ENCODE measurements at regions not wholly inside any gene's neighbourhood (a gene's known extent, or its start where the extent isn't known, plus 50 kb on each side); places are given as distances from the start of the nearest gene placed in this dataset.

DNA sequence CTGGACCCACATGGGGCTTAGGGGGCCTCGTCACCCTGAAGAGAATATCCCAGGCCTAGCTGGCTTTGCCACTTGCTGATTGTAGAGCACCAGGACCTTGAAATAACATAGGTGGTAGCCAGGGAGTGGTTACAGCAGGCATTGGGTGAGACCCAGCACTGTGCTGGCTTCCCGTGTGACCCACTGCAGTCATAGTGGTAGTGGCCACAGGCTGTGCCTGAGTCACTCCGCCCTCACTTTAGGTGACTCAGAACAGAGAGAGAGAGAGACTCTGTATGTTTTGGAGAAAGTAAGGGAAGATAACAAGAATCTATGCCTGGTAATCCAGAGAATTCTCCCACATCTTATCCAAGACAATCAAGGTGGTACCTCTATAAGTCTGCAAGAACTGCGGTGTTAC, 98.7 kb upstream of the LHX8 start:
- TF ChIP-seq TAF1 (IDR thresholded peaks at IDR 0.05; ENCODE audit: low read depth, low read length) (no peak), POLR2AphosphoS5 (IDR thresholded peaks at IDR 0.05; ENCODE audit: low read depth, low read length) (no peak), POLR2A (IDR thresholded peaks at IDR 0.05; ENCODE audit: low read depth, low read length) (no peak), SPI1 (IDR thresholded peaks at IDR 0.05; ENCODE audit: low read depth, low read length) (no peak), PAX5 (IDR thresholded peaks at IDR 0.05; ENCODE audit: insufficient read depth, low read length, severe bottlenecking) (no peak)
- DNase-seq (ENCODE audit: insufficient read length, low spot score) (no peak), FAIRE-seq (no peak)

DNA sequence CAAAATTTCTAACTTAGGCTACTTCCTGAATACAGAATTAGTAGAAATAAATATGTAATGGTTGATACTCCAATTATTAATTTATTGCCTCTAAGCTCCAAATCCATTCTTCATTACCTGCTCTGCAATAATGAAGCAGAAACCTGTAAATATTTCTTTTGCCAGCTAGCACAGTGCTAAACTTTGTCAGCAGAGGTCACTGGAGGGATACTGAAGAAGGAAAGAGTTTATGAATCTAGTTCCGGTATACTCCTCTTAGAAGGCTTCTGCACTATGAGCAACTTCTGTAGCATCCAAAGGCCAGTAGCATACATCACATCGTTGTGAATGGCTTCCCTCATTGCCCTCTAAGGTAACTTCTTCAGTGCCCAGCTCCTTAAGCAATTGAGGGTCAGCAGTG, 81.0 kb upstream of the LHX8 start:
- no peak for FAIRE-seq
- no peak for DNase-seq (ENCODE audit: insufficient read length, low spot score)
- TF ChIP-seq POU2F2 (IDR thresholded peaks at IDR 0.05; ENCODE audit: low read depth, low read length): no peak

DNA sequence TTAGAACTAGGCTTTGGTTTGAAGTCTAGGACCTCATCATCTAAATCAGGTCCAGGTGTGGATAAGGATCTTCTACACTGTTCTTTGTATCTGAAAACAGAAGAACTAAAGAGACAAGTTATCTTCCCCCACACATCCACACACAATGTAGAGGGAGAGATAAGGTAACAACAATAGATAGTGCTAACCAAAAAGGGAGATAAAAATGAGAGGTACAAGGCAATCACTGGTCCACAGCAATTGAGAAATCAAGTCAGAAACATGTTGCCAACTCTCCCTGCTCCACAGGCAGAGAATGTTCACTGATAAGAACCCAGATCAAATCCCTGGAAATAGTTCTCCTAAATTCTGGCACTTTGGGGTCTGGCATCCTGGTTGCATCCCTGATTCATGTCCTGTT, 75.8 kb upstream of the LHX8 start:
- no peak for TF ChIP-seq SPI1 (IDR thresholded peaks at IDR 0.05; ENCODE audit: low read depth, low read length)
- no peak for TF ChIP-seq PAX5 (IDR thresholded peaks at IDR 0.05; ENCODE audit: insufficient read depth, low read length, severe bottlenecking)
- TF ChIP-seq POLR2AphosphoS5 (IDR thresholded peaks at IDR 0.05; ENCODE audit: low read depth, low read length): no peak
- no peak for TF ChIP-seq POLR2A (IDR thresholded peaks at IDR 0.05; ENCODE audit: low read depth, low read length)
- TF ChIP-seq POU2F2 (IDR thresholded peaks at IDR 0.05; ENCODE audit: low read depth, low read length): no peak
- no peak for DNase-seq (ENCODE audit: insufficient read length, low spot score)
- no peak for FAIRE-seq

DNA sequence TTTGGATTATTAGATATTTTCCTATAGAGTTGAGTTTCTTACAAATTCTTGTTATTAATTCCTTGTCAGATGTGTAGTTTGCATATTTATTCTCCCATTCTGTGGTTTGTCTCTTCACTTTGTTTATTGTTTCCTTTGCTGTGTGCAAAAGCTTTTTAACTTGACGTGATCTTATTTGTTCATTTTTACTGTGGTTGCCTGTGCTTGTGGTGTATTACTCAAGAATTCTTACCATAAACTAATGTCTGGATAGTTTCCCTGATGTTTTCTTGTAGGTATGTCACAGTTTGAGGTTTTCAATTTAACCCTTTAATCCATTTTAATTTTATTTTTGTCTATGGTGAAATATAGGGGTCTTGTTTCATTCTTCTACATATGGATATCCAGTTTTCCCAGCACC, 72.1 kb upstream of the LHX8 start:
- DNase-seq (ENCODE audit: insufficient read length, low spot score) (no peak), FAIRE-seq (no peak)
- TF ChIP-seq SPI1 (IDR thresholded peaks at IDR 0.05; ENCODE audit: low read depth, low read length): no peak
- TF ChIP-seq POLR2AphosphoS5 (IDR thresholded peaks at IDR 0.05; ENCODE audit: low read depth, low read length): no peak
- no peak for TF ChIP-seq TAF1 (IDR thresholded peaks at IDR 0.05; ENCODE audit: low read depth, low read length)
- TF ChIP-seq POLR2A (IDR thresholded peaks at IDR 0.05; ENCODE audit: low read depth, low read length): no peak
- no peak for TF ChIP-seq POU2F2 (IDR thresholded peaks at IDR 0.05; ENCODE audit: low read depth, low read length)
- no peak for TF ChIP-seq PAX5 (IDR thresholded peaks at IDR 0.05; ENCODE audit: insufficient read depth, low read length, severe bottlenecking)

DNA sequence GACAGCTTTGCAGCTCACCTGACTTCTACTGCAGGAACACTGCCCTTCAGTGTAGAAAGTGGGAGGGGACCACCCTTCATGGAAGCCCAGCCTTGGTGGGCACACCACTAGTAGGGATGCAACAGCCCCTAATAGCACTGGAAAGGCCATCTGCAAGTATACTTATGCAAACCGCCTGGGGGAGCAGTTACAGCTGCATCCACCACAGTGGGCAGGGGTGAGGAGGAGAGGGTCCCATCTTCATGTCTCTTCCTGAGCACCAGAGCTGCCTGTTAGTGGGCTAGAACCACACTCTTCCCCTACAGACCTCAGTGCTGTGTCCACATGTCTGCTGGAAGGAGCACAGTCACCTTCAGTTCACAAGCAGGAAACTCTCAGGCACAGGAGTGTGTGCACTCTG, 66.2 kb upstream of the LHX8 start:
- DNase-seq (ENCODE audit: insufficient read length, low spot score) (no peak), FAIRE-seq (no peak)
- TF ChIP-seq SPI1 (IDR thresholded peaks at IDR 0.05; ENCODE audit: low read depth, low read length) (no peak), POU2F2 (IDR thresholded peaks at IDR 0.05; ENCODE audit: low read depth, low read length) (no peak), POLR2AphosphoS5 (IDR thresholded peaks at IDR 0.05; ENCODE audit: low read depth, low read length) (no peak), POLR2A (IDR thresholded peaks at IDR 0.05; ENCODE audit: low read depth, low read length) (no peak), PAX5 (IDR thresholded peaks at IDR 0.05; ENCODE audit: insufficient read depth, low read length, severe bottlenecking) (no peak), TAF1 (IDR thresholded peaks at IDR 0.05; ENCODE audit: low read depth, low read length) (no peak)

DNA sequence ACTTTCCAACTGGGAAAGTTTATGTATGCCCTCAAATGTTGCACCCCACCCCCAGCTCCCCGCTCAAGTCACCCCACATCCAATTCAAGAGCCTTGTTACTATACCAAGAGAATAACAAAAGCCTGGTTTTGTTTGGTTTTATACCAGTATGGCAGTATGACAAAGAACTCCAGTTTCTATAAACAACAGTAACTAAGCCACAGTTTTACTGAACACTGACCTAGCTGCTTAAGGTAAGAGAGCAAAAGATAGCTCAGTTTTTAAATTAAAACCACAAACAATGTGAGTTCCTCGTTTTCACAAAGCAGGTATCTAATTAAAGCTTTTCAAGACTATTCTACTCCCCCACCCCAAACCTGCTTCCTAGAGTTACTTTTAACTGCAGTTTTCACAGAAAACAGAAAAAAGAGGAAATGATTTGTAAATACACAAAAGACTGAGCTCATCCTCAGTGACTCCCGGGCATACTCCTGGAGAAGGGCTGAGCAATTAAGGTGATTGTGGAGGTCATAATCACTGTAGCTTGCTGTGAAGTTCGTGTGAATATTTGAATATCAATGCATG, 59.3 kb upstream of the LHX8 start:
- DNase-seq (ENCODE audit: insufficient read length, low spot score): no peak

DNA sequence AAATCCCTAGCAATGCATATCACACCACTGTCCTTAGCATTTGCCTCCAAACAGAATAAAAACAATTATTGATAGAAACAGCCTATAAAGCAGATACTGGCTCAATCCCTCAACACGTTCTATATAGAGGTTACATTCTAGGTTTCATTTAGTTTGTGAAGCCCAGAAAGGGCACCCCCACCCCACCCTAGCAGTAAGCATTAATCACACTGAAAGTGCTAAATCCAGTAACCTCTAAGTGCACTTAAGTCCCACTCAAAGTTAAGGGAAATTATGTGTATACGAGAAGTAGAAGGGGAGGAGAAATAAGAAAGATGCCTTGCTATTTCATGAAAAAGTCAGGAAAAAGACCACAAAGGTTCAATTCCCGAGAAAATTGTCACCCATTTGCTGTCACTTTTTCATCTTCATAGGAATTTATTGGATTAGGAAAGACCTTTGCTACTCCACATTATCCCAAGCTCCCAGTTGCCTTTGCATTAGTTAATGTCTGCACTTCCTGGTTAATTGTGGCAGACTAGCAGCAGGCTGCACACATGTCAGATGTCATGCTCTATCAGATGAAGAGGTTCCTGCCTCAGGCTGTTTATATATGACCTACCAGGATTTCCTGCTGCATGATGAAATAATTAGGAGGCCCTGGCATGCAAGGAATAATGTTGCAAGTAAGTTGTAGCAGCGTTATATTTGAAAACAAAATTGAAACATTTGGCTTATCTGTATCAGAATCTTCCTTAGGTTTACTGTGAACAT, 54.5 kb upstream of the LHX8 start:
- DNase-seq (ENCODE audit: insufficient read length, low spot score) (no peak), FAIRE-seq (no peak)
- TF ChIP-seq POU2F2 (IDR thresholded peaks at IDR 0.05; ENCODE audit: low read depth, low read length): no peak
- no peak for TF ChIP-seq POLR2A (IDR thresholded peaks at IDR 0.05; ENCODE audit: low read depth, low read length)
- TF ChIP-seq TAF1 (IDR thresholded peaks at IDR 0.05; ENCODE audit: low read depth, low read length): no peak
- TF ChIP-seq POLR2AphosphoS5 (IDR thresholded peaks at IDR 0.05; ENCODE audit: low read depth, low read length): no peak
- TF ChIP-seq PAX5 (IDR thresholded peaks at IDR 0.05; ENCODE audit: insufficient read depth, low read length, severe bottlenecking): no peak
- no peak for TF ChIP-seq SPI1 (IDR thresholded peaks at IDR 0.05; ENCODE audit: low read depth, low read length)

More for the DNA sequence above, 59.3 kb upstream of the LHX8 start:
- no peak for TF ChIP-seq POLR2AphosphoS5 (IDR thresholded peaks at IDR 0.05; ENCODE audit: low read depth, low read length)
- no peak for TF ChIP-seq POU2F2 (IDR thresholded peaks at IDR 0.05; ENCODE audit: low read depth, low read length)
- TF ChIP-seq POLR2A (IDR thresholded peaks at IDR 0.05; ENCODE audit: low read depth, low read length): no peak
- TF ChIP-seq TAF1 (IDR thresholded peaks at IDR 0.05; ENCODE audit: low read depth, low read length): no peak
- no peak for TF ChIP-seq SPI1 (IDR thresholded peaks at IDR 0.05; ENCODE audit: low read depth, low read length)
- no peak for TF ChIP-seq PAX5 (IDR thresholded peaks at IDR 0.05; ENCODE audit: insufficient read depth, low read length, severe bottlenecking)
- FAIRE-seq: no peak

DNA sequence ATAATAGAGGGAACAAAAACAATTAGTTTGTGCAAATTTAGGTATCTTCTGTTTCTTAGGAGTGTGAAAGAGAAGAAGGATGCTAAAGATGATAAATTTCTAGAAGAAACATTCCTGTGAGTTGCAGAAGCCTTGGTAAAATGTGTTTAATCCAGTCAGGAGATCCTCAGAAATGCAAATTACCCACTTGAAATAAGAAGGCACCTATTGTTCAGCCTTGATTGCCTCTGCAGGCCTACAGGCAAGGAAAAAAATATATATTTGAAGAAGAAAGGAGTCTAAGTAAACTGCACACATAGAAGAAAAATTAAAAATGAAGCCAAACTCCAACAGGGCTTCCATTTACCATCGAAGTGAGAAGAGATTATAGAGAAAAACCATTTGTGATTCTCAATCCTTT, 51.0 kb upstream of the LHX8 start:
- no peak for DNase-seq (ENCODE audit: insufficient read length, low spot score)
- no peak for TF ChIP-seq SPI1 (IDR thresholded peaks at IDR 0.05; ENCODE audit: low read depth, low read length)
- TF ChIP-seq POLR2A (IDR thresholded peaks at IDR 0.05; ENCODE audit: low read depth, low read length): no peak
- no peak for TF ChIP-seq PAX5 (IDR thresholded peaks at IDR 0.05; ENCODE audit: insufficient read depth, low read length, severe bottlenecking)
- no peak for FAIRE-seq

DNA sequence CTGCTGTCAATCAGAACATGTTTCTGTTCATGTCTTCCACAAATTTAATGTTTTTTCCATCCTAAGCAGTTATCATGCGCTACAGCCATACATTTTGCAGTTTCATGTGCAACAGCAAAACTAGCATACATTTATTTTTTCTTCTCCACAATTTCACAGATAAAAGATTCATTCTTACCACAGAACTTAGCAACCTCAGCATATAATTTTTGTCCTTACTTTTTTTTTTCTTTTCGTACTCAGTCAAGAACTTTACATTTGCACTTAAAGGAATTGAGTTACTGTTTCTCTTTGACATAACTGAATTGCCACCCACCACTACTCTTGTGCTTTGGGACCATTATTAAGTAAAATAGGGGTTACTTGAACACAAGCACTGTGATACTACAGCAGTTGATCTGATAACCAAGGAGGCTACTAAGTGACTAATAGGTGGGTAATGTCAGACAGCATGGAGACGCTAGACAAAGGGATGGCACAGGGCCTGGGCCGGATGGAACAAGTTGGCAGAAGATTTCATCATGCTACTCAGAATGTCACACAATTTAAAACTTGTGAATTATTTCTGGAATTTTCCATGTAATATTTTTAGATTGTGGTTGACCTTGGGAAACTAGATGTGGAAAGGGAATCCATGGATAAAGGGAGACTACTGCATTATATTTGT, 50.2 kb upstream of the LHX8 start:
- TF ChIP-seq PAX5 (IDR thresholded peaks at IDR 0.05; ENCODE audit: insufficient read depth, low read length, severe bottlenecking) (no peak), POU2F2 (IDR thresholded peaks at IDR 0.05; ENCODE audit: low read depth, low read length) (no peak), POLR2A (IDR thresholded peaks at IDR 0.05; ENCODE audit: low read depth, low read length) (no peak), TAF1 (IDR thresholded peaks at IDR 0.05; ENCODE audit: low read depth, low read length) (no peak), SPI1 (IDR thresholded peaks at IDR 0.05; ENCODE audit: low read depth, low read length) (no peak), POLR2AphosphoS5 (IDR thresholded peaks at IDR 0.05; ENCODE audit: low read depth, low read length) (no peak)
- FAIRE-seq (no peak), DNase-seq (ENCODE audit: insufficient read length, low spot score) (no peak)
